Skeletal muscle cell (primary cell): ENCODE measurements at regions not wholly inside any gene's neighbourhood (a gene's known extent, or its start where the extent isn't known, plus 50 kb on each side); places are given as distances from the start of the nearest gene placed in this dataset.
"Not testable (repeated sequence)": the region's sequence is repeated elsewhere in the genome, so short reads cannot be mapped to it uniquely, and the experiment has no call there.

Source experiments
- DNase-seq: peaks from one replicate; pipeline ENCODE4 v3.0.0-alpha.2; 2010; ENCODE audit warnings: low read depth
- H3K4me3 ChIP-seq: 2 replicates; pipeline ENCODE4 v1.5.1; 2011; ENCODE audit warnings: low read depth, mild to moderate bottlenecking, control low read depth, low read length, moderate library complexity

DNA sequence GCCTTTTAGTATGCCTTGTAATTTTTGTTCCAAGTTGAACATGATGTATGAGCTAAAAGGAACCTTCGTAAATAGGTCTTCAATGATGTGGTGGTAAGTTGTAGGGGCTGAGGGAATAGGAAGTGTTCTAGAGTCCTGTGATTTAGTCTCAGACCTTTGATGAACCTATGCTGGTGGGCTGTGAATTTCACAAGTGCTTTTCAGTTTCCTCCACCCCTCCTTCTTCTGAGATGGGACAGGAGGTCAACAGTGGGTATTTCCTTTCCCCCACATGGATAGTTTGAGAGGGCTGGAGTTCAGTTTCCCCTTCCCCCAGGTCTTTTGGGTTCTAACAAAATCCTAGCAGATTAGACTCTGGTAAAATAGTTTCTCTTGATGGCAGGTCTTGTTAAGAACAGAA is 121.0 kb upstream of the ATXN1 start:
- H3K4me3 ChIP-seq, result no peak overlapping the region
- DNase-seq, result no peak

GRCh38 chr6:16876852-16877251 is 115.6 kb upstream of the ATXN1 start:
- DNase-seq, H3K4me3 ChIP-seq: not testable (repeated sequence)

- H3K4me3 ChIP-seq, result no peak overlapping the region
- no peak for DNase-seq
Observed at GRCh38 chr6:16876201-16876600, 114.9 kb upstream of the ATXN1 start.

- peak; percentile 47 for DNase-seq
Observed at GRCh38 chr6:16873698-16874097, 112.4 kb upstream of the ATXN1 start.

GRCh38 chr6:16872543-16873235 is 111.4 kb upstream of the ATXN1 start:
- DNase-seq, result no peak
- H3K4me3 ChIP-seq, result no peak overlapping the region

More at GRCh38 chr6:16873698-16874097, 112.4 kb upstream of the ATXN1 start:
- no peak overlapping the region for H3K4me3 ChIP-seq

GRCh38 chr6:16871047-16871446 is 109.8 kb upstream of the ATXN1 start:
- H3K4me3 ChIP-seq, result no peak overlapping the region
- no peak for DNase-seq

DNA sequence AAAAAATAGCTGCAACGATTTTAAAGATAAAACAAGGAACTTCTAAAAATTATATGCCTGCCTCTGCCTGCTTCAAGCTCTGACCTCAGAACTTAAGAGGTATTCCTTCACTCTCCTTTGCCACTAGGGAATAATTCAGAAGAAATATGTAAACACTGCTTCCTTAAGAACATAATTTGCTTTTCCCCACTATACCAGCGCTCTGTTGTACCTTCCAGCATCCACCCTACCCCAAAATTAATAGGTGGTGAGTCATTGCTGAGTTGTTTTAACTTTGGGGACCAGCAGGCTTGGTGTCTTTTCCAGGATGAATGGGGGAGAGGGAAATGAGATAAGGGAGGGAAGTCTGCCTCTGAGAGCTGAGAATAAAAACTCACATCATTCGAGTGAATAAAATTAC is 107.7 kb upstream of the ATXN1 start:
- no peak for DNase-seq
- no peak overlapping the region for H3K4me3 ChIP-seq

DNA sequence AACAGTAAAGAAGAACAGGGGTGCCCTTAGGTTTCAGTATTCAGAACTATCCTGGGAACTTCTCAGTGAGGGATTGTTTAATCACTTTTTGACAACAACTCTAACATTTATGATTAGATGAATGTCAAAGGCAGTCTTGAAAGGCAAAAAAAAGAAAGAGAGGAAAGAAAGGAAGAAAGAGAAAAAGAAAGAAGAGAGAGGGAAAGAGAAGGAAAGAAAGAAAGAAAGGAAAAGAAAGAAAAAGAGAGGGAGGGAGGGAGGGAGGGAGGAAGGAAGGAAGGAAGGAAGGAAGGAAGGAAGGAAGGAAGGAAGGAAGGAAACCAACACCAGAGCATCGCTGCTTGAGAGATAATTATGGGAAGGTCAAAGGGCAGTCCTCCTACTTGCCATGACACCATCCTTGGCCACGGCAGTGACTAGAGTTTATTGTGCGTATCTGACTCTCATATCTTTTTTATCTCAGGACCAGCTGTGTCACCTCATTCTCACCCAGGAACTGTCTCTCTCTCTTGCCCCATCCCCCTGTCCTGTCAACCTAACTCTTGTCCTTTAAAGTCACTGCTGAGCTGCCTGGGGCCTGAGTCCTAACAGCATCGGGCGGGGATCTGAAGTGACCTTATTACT is 96.8 kb upstream of the ATXN1 start:
- no peak for DNase-seq
- no peak overlapping the region for H3K4me3 ChIP-seq

DNA sequence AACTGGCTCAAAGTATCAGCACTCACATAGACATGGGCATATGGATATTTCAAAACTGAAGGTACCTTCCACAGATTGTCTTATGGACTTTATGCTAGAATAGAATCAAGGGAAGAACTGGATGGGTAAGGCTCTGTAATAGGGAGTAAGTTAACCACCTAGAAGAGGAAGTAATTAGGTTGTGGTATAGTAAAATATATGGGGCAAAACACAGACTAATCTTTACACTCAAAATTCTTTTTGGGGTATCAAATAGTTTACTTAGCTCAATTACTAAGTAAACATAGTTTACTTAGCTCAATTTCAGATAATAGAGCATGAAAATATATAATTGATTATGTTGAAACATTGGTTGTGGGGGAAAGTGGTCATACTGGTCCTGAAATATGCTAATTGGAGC is 94.2 kb upstream of the ATXN1 start:
- no peak for DNase-seq
- H3K4me3 ChIP-seq, result no peak overlapping the region

- no peak overlapping the region for H3K4me3 ChIP-seq
- no peak for DNase-seq
Observed at GRCh38 chr6:16854986-16855385, 93.7 kb upstream of the ATXN1 start.

GRCh38 chr6:16852671-16853070 is 91.4 kb upstream of the ATXN1 start:
- no peak for DNase-seq
- no peak overlapping the region for H3K4me3 ChIP-seq

DNA sequence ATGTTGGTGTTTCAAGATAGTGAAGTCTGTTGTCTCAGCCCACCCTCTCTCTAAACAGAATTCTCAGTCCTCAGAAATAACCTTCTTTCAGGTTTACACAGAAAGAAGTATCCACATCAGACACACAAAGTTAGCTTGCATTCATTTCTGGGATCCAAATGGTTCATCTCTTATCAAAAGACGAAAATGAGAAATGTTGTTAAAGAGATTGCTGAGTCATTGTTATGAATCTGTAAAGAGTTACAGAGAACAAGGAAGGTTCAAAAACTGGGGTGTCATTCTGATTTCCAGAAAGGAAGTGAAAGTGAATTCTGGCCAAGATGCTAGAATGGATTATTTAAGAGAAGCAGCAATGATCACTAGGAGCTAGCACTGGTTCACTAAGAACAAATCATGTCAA is 90.5 kb upstream of the ATXN1 start:
- no peak for DNase-seq

DNA sequence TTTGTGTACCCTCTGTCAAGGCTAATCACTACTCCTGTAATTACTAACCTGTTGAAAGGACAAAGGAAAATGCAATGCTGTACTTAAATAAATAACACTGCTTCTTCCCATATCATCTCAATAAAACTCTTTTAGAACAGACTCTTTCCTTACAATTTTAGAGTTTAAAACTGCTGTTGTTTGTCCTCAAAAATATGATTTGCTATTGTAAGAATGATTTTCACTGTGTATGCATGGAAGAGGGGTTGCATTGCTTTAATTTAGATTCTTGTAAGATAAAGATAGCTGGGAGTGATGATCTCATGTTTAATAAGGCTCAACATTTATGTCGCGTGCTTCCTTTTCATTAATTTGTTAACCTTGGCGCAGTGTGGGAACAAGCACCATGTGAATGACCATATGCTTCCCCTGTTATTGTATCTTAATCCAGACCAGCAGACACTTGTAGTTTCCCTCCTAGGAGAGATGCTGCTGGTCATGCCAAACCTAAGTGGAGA is 89.8 kb upstream of the ATXN1 start:
- H3K4me3 ChIP-seq, result no peak overlapping the region
- DNase-seq, result no peak

More for the DNA sequence above, 90.5 kb upstream of the ATXN1 start:
- no peak overlapping the region for H3K4me3 ChIP-seq

DNA sequence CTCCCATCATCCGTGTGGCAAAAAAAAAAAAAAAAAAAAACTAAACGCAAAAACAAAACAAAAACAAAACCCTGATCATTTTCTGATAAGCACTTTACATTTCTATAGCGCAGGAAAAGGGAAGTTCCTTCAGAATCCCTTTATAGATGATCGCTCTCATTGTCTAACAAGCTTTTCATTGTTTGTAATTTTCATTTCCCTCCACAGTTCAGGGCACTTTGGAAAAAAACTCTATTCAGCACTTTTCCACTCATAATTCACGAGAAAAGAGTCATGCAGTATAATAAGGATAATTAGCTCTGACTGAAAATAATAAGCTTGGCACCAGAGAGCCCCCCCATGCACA is 89.4 kb upstream of the ATXN1 start:
- H3K4me3 ChIP-seq, result no peak overlapping the region
- DNase-seq, result no peak

DNA sequence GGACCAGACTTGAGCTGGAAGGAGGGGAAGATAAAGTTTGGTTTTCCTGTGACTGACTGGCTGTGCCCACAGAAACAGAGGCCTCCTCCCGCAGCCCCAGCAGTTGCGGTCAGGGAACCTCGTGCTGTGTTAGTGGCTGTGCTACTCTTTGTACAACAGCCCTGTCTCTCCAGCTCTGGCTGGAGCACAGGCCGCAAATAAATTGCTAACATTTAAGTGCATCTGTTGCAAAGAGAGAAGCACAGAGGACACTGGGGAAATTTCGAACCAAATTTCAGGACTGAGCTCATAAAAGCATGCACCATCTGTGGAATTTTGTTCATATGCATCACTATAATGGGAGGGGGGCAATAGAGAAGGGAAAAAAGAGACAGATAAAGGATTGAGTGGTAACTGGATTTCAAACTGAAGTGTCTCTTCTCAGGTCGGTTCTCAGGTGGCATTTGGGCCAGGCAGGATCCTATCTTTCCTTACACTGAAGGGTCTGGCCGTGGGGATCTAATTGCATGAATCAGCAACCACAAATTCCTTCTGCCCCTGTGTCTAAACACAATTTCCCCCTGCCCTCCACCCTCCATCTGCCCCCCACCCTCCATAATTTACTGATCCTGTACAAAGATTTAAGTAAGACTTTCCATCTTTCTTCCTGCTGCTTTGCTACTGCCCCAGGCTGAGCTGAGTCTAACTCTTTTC is 88.9 kb upstream of the ATXN1 start:
- no peak overlapping the region for H3K4me3 ChIP-seq
- no peak for DNase-seq

- DNase-seq, result peak; percentile 59
- H3K4me3 ChIP-seq, result no peak overlapping the region
Observed at GRCh38 chr6:16849280-16849987, 88.2 kb upstream of the ATXN1 start.

- no peak for DNase-seq
- no peak overlapping the region for H3K4me3 ChIP-seq
Observed at GRCh38 chr6:16846399-16846778, 85.1 kb upstream of the ATXN1 start.

DNA sequence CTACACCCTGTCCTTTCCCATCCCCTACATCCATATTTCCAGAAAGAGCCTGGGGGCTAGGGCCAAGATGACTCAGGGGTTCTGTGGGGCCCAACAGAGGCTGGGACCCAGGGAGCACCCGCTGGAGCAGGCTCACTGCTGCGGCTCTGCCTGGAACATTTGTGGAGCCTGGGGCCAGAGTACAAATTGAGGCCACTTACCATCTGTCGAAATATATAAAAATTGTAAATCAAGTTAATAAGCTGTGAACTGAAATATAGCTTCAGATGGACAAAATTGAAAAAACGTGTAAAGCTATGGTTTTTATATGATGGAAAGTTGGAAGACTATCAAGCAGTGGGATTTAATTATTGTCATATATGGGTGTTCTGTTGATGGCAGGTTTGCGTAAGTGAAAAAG is 82.9 kb upstream of the ATXN1 start:
- H3K4me3 ChIP-seq, result no peak overlapping the region
- no peak for DNase-seq

GRCh38 chr6:16842676-16843075 is 81.4 kb upstream of the ATXN1 start:
- no peak for DNase-seq
- H3K4me3 ChIP-seq, result no peak overlapping the region

GRCh38 chr6:16841241-16841640 is 80.0 kb upstream of the ATXN1 start:
- no peak for DNase-seq
- H3K4me3 ChIP-seq, result no peak overlapping the region
